ENCODE measurements at regions not wholly inside any gene's neighbourhood (a gene's known extent, or its start where the extent isn't known, plus 50 kb on each side); places are given as distances from the start of the nearest gene placed in this dataset.

- peak; percentile 65 for DNase-seq (ENCODE audit: low read depth)
- H3K4me3 ChIP-seq (ENCODE audit: low read length), result no peak overlapping the region
- peak; percentile 97 for TF ChIP-seq CTCF (IDR thresholded peaks at IDR 0.05; ENCODE audit: insufficient read depth, low read depth, low read length, missing control alignments)
Measured at GRCh38 chr6:44655412-44656342, 268.2 kb downstream of the CDC5L start.

GRCh38 chr6:44656691-44657090 is 269.2 kb downstream of the CDC5L start:
- no peak for DNase-seq (ENCODE audit: low read depth)
- TF ChIP-seq CTCF (IDR thresholded peaks at IDR 0.05; ENCODE audit: insufficient read depth, low read depth, low read length, missing control alignments), result no peak
- H3K4me3 ChIP-seq (ENCODE audit: low read length), result no peak overlapping the region

GRCh38 chr6:44657206-44657819 is 269.8 kb downstream of the CDC5L start:
- no peak for TF ChIP-seq CTCF (IDR thresholded peaks at IDR 0.05; ENCODE audit: insufficient read depth, low read depth, low read length, missing control alignments)

GRCh38 chr6:44658571-44658970 is 271.1 kb downstream of the CDC5L start:
- no peak for TF ChIP-seq CTCF (IDR thresholded peaks at IDR 0.05; ENCODE audit: insufficient read depth, low read depth, low read length, missing control alignments)
- H3K4me3 ChIP-seq (ENCODE audit: low read length), result no peak overlapping the region
- no peak for DNase-seq (ENCODE audit: low read depth)

More at GRCh38 chr6:44657206-44657819, 269.8 kb downstream of the CDC5L start:
- H3K4me3 ChIP-seq (ENCODE audit: low read length), result no peak overlapping the region
- no peak for DNase-seq (ENCODE audit: low read depth)

GRCh38 chr6:44659726-44660125 is 272.2 kb downstream of the CDC5L start:
- H3K4me3 ChIP-seq (ENCODE audit: low read length), result no peak overlapping the region
- TF ChIP-seq CTCF (IDR thresholded peaks at IDR 0.05; ENCODE audit: insufficient read depth, low read depth, low read length, missing control alignments), result no peak
- DNase-seq (ENCODE audit: low read depth), result no peak

- DNase-seq (ENCODE audit: low read depth), result no peak
- no peak for TF ChIP-seq CTCF (IDR thresholded peaks at IDR 0.05; ENCODE audit: insufficient read depth, low read depth, low read length, missing control alignments)
- no peak overlapping the region for H3K4me3 ChIP-seq (ENCODE audit: low read length)
Measured at GRCh38 chr6:44660561-44661220, 273.2 kb downstream of the CDC5L start.

Measured in epithelial cell of esophagus (primary cell).